Cardiac muscle cell (in vitro differentiated cells and primary cell): ENCODE measurements at regions not wholly inside any gene's neighbourhood (a gene's known extent, or its start where the extent isn't known, plus 50 kb on each side); places are given as distances from the start of the nearest gene placed in this dataset.

Experiments used
- DNase-seq, 2 donors: peaks; one replicate each; pipeline versions ENCODE4 v3.0.0 to v3.0.0-alpha.2; 2010 to 2017; ENCODE audit warnings: low read depth in 1 of 2, low spot score in 1 of 2
- H3K27ac ChIP-seq: fragments of 200-600 bp; sonication (generic); 2 replicates; pipeline ENCODE4 v1.5.1; 2016
- H3K27me3 ChIP-seq: fragments of 200-600 bp; sonication (generic); 2 replicates; pipeline ENCODE4 v1.6.0; 2016; ENCODE audit warnings: control low read depth
- H3K36me3 ChIP-seq: fragments of 200-600 bp; sonication (generic); 2 replicates; pipeline ENCODE4 v1.5.1; 2016; ENCODE audit warnings: control low read depth
- H3K4me1 ChIP-seq: fragments of 200-600 bp; sonication (generic); 2 replicates; pipeline ENCODE4 v1.8.1; 2017; ENCODE audit warnings: low read depth, mild to moderate bottlenecking, mixed run types
- H3K4me3 ChIP-seq: fragments of 200-600 bp; sonication (generic); 2 replicates; pipeline ENCODE4 v1.5.1; 2016; ENCODE audit warnings: mild to moderate bottlenecking
- H3K9me3 ChIP-seq: fragments of 200-600 bp; sonication (generic); 2 replicates; pipeline ENCODE4 v1.5.1; 2017; ENCODE audit warnings: low read depth, mild to moderate bottlenecking, control low read depth
- TF ChIP-seq, protein P1 (sequence below): IDR thresholded peaks from 2 replicates; pipeline ENCODE4 v1.5.1; 2012; ENCODE audit warnings: low read depth, mild to moderate bottlenecking, low read length

DNA sequence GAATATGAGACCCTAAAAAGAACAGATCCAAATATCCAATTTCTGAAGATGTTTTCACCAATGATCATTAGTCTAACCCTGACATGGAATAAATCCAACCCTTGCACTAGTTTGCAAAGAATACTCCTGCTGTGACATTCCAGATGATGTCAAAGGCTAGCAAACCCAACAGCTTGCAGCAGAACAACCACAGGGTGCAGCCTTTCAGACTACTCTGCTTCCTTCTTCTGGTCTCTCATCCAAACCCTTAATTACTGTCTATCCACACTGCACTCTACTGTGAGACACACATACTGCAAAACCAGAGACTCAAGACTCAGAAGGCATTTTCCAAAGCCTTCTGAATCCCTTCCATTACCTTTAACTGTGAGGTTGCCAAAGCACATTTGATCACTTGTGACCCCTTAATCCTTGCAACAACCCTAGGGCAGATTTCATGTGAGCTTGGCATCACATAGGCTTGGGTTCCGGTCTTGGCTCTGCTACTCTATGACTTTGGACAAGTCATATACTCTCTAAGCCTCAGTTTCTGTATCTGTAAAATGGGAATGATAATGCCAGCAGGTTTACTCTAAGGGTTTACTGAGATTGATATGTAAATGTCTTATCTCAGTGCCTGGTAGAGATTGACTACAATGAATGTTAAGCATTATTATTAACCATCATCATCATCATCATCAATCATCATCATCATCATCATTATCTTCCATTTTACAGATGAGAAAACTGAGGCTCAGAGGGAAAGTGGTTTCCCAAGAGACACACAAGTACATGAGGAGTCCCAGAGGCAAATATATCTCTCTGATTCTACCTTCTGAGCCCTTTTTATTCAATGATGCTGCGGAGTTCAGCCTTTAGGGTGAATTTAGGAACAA lies 94.5 kb downstream of the SYF2 start:
- Histone ChIP-seq H3K27me3 (no peaks in the 10 kb centered on the region), H3K4me3 (no peak overlapping the region), H3K9me3 (no peaks in the 10 kb centered on the region), H3K36me3 (no peaks in the 10 kb centered on the region), H3K4me1 (no peaks in the 10 kb centered on the region), H3K27ac (no peak overlapping the region)
- DNase-seq = no peak
- TF ChIP-seq, protein P1, sequence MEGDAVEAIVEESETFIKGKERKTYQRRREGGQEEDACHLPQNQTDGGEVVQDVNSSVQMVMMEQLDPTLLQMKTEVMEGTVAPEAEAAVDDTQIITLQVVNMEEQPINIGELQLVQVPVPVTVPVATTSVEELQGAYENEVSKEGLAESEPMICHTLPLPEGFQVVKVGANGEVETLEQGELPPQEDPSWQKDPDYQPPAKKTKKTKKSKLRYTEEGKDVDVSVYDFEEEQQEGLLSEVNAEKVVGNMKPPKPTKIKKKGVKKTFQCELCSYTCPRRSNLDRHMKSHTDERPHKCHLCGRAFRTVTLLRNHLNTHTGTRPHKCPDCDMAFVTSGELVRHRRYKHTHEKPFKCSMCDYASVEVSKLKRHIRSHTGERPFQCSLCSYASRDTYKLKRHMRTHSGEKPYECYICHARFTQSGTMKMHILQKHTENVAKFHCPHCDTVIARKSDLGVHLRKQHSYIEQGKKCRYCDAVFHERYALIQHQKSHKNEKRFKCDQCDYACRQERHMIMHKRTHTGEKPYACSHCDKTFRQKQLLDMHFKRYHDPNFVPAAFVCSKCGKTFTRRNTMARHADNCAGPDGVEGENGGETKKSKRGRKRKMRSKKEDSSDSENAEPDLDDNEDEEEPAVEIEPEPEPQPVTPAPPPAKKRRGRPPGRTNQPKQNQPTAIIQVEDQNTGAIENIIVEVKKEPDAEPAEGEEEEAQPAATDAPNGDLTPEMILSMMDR = no peak

DNA sequence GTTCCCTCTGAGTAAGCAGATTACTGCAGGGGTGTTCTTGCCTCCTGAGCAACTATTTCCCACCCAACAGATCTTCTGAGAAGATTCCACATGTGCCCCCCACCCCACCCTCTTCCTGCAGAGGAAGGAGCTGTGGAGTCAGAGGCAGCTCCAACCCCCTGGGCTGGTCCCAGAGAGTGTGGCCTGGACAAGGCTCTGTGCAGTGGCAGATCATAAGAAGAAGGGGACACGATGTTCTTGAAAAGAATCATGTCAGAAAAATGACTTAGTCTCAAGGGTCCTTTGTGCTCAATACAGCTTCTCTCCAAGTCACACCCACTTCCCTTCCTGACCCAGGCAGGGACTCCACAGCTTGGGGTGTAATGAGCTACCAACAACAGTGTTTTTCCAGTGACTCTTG lies 95.2 kb downstream of the SYF2 start:
- no peaks in the 10 kb centered on the region for H3K36me3 ChIP-seq
- no peak overlapping the region for H3K27ac ChIP-seq
- H3K27me3 ChIP-seq = no peaks in the 10 kb centered on the region
- no peak for DNase-seq
- TF ChIP-seq, protein P1 = no peak
- no peak overlapping the region for H3K4me3 ChIP-seq
- H3K4me1 ChIP-seq = no peaks in the 10 kb centered on the region
- no peaks in the 10 kb centered on the region for H3K9me3 ChIP-seq

DNA sequence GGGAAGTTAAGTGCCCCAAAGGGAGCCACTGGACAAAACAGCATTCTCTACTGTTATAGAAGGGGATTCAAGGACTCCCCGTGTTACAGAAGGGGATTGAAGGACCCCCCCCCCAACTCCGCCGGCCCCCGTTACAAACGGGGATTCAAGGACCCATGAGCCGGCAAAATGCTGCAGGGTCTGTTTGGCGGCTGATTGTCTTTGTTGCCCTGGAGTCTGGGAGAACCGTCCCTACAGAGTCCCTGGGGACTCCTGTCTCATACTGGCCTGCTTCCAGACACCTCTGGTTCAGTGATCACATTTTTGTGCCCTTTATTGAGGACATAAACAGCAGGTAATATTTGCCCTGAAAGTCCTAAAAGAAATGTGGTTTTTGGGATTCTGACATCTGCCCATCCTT lies 96.4 kb downstream of the SYF2 start:
- no peaks in the 10 kb centered on the region for H3K9me3 ChIP-seq
- no peak overlapping the region for H3K27ac ChIP-seq
- TF ChIP-seq, protein P1 = no peak
- no peaks in the 10 kb centered on the region for H3K36me3 ChIP-seq
- H3K4me3 ChIP-seq = no peak overlapping the region
- no peaks in the 10 kb centered on the region for H3K4me1 ChIP-seq
- no peaks in the 10 kb centered on the region for H3K27me3 ChIP-seq
- DNase-seq = no peak

DNA sequence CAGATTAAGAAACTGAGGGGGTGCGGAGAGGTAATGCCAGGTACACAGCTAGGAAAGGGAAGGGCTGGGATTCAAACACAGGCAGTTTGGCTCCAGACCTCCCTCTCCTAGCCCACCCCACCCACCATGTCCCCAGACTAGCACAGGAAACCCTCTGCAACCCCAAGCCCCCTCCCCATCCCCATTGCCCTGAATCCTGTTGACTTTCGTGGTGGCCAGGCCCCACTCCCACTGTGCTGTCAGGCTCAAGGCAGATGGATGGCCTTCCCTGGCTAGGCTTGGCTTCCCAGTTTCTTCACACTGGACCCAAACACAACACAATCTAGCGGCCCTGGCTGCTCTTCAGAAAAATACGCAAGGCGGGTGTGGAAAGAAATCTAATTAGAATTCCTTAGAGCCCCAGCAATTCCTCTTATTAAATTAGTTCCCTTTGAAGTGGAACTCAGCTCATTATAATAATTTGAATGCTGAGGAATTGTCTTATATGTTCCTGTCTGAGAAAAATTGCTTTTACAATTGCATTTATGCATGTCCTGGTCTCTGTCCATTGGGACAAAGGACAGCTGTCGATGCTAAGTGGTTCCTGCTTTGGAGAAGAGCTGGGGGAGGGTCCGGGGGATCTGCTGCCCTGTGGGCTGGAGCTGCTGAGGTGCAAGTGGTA lies 97.4 kb downstream of the SYF2 start:
- no peak overlapping the region for H3K27ac ChIP-seq
- H3K27me3 ChIP-seq = no peaks in the 10 kb centered on the region
- no peak for DNase-seq
- H3K4me1 ChIP-seq = no peaks in the 10 kb centered on the region
- no peak overlapping the region for H3K4me3 ChIP-seq
- H3K36me3 ChIP-seq = no peaks in the 10 kb centered on the region
- H3K9me3 ChIP-seq = no peaks in the 10 kb centered on the region
- TF ChIP-seq, protein P1 = no peak

DNA sequence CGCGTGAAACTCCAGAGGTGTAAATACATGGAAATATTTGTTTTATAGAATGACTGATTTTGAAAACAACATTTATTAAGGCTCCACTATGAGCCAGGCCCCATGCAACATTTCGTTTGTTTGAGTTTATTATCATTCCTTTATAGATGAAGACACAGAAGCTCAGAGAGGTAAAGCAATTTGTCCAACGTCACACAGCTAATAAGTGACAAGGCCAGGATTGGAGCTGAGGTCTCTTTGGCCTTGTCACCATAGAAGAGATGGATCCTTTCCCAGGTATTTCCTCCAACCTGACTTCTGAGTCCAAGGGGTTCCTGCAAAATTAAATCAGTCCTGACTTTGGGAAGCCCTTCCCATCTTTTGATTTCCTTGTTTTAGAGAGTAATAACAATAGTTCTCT lies 98.0 kb downstream of the SYF2 start:
- no peaks in the 10 kb centered on the region for H3K9me3 ChIP-seq
- no peak overlapping the region for H3K27ac ChIP-seq
- no peaks in the 10 kb centered on the region for H3K4me1 ChIP-seq
- no peak overlapping the region for H3K4me3 ChIP-seq
- TF ChIP-seq, protein P1 = no peak
- DNase-seq = no peak
- no peaks in the 10 kb centered on the region for H3K36me3 ChIP-seq
- H3K27me3 ChIP-seq = no peaks in the 10 kb centered on the region
